Stimulated activated naive B cell treated with anti-CD40 and anti-IgM and Interleukin-4, amounts not matched to agents 10 μg/mL and 1 μg/mL and 100 μg/mL, for 72 hours (primary cell): ENCODE measurements at regions not wholly inside any gene's neighbourhood (a gene's known extent, or its start where the extent isn't known, plus 50 kb on each side); places are given as distances from the start of the nearest gene placed in this dataset.
"Not testable (repeated sequence)": the region's sequence is repeated elsewhere in the genome, so short reads cannot be mapped to it uniquely, and the experiment has no call there.

Source experiments
- ATAC-seq, 2 donors: fragments of 150-1000 bp; cut with Tn5 transposase; replicated peaks; 2 replicates each; pipeline ENCODE4 v1.10.0; 2021; ENCODE audit warnings: moderate library complexity in 1 of 2
- DNase-seq: peaks from one replicate; pipeline ENCODE4 v3.0.0; 2021
- H3K27ac Mint-ChIP-seq: one replicate; pipeline ENCODE4 v1.8.0; 2022; ENCODE audit warnings: mild to moderate bottlenecking, mixed read lengths
- H3K27me3 Mint-ChIP-seq, 2 donors: one replicate each; pipeline ENCODE4 v1.8.0; 2022; ENCODE audit warnings: mixed read lengths in 2 of 2
- H3K36me3 Mint-ChIP-seq, 2 donors: one replicate each; pipeline ENCODE4 v1.8.0; 2022; ENCODE audit warnings: mixed read lengths in 2 of 2, mild to moderate bottlenecking in 1 of 2
- H3K4me1 Mint-ChIP-seq, 2 donors: one replicate each; pipeline ENCODE4 v1.8.0; 2022; ENCODE audit warnings: mixed read lengths in 2 of 2, mild to moderate bottlenecking in 1 of 2
- H3K4me3 Mint-ChIP-seq, 2 donors: one replicate each; pipeline ENCODE4 v1.8.0; 2022; ENCODE audit warnings: mild to moderate bottlenecking in 2 of 2, mixed read lengths in 2 of 2, moderate library complexity in 1 of 2
- H3K9me3 Mint-ChIP-seq, 2 donors: one replicate each; pipeline ENCODE4 v1.8.0; 2022; ENCODE audit warnings: mixed read lengths in 2 of 2, mild to moderate bottlenecking in 1 of 2

GRCh38 chr5:85388770-85389169 lies 1004.1 kb upstream of the EDIL3 start:
- Mint-ChIP-seq H3K4me1 (no peaks in the 10 kb centered on the region), H3K4me3 (no peak overlapping the region), H3K27me3 (no peaks in the 10 kb centered on the region), H3K36me3 (no peaks in the 10 kb centered on the region), H3K27ac (no peak overlapping the region), H3K9me3 (peaks cover 0 to 3% of the 10 kb centered on the region in 2 donors)
- DNase-seq = no peak
- no peak for ATAC-seq

DNA sequence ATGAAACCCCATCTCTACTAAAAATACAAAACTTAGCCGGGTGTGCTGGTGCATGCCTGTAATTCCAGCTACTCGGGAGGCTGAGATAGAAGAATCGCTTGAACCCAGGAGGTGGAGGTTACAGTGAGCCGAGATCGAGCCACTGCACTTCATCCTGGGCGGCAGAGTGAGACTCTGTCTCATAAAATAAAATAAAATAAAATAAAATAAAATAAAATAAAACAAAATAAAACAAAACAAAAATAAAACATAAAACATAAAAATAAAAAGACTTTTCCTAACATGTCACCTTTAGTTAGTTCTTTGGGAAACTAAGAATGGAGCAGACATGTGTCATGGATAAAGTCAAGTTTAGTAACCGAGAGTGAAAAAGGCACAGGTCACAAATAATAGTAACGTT lies 1007.6 kb upstream of the EDIL3 start:
- DNase-seq, H3K4me1 Mint-ChIP-seq, H3K27me3 Mint-ChIP-seq, H3K9me3 Mint-ChIP-seq, H3K36me3 Mint-ChIP-seq, ATAC-seq, H3K4me3 Mint-ChIP-seq, H3K27ac Mint-ChIP-seq: not testable (repeated sequence)

GRCh38 chr5:85395526-85395925 lies 1010.8 kb upstream of the EDIL3 start:
- Mint-ChIP-seq H3K4me1 (no peaks in the 10 kb centered on the region), H3K36me3 (no peaks in the 10 kb centered on the region), H3K4me3 (no peak overlapping the region), H3K27ac (no peak overlapping the region), H3K9me3 (peaks cover 0 to 1% of the 10 kb centered on the region in 2 donors), H3K27me3 (no peaks in the 10 kb centered on the region)
- no peak for DNase-seq
- ATAC-seq = no peak

DNA sequence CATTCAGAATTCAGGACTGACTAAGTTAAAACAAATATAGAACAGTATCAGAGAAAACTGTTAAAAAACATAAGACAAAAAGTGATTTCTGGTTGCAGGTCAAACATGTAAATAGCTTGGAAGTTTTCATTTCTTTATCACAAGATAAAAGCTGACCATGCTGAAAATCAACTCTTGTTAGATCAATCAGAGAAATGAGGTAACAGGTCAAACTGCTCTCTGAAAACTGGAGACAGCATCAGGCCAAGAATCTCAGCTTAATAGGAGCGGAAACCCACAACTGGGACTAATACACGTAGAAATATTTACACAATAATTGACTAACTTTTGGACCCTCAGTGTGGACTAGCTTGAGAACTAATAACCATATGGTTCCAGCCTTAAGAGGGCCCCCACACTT lies 1012.8 kb upstream of the EDIL3 start:
- Mint-ChIP-seq H3K4me3 (no peak overlapping the region), H3K4me1 (no peaks in the 10 kb centered on the region), H3K9me3 (peaks cover 0 to 3% of the 10 kb centered on the region in 2 donors), H3K36me3 (no peaks in the 10 kb centered on the region), H3K27ac (no peak overlapping the region), H3K27me3 (no peaks in the 10 kb centered on the region)
- ATAC-seq (no peak), DNase-seq (no peak)

GRCh38 chr5:85428426-85428934 lies 1043.8 kb upstream of the EDIL3 start:
- H3K4me3 Mint-ChIP-seq = no peak overlapping the region
- DNase-seq (no peak), ATAC-seq (no peak)
- no peaks in the 10 kb centered on the region for H3K36me3 Mint-ChIP-seq
- no peak overlapping the region for H3K27ac Mint-ChIP-seq
- no peaks in the 10 kb centered on the region for H3K27me3 Mint-ChIP-seq
- peaks cover 1 to 2% of the 10 kb centered on the region in 2 donors for H3K9me3 Mint-ChIP-seq
- no peaks in the 10 kb centered on the region for H3K4me1 Mint-ChIP-seq

DNA sequence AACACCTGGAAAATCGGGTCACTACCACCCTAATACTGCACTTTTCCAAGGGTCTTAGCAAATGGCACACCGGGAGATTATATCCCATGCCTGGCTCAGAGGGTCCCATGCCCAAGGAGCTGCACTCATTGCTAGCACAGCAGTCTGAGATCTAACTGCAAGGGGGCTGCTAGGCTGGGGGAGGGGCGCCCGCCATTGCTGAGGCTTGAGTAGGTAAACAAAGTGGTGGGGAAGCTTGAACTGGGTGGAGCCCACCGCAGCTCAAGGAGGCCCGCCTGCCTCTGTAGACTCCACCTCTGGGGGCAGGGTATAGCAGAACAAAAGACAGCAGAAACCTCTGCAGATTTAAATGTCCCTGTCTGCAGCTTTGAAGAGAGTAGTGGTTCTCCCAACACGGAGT lies 1047.0 kb upstream of the EDIL3 start:
- not testable (repeated sequence) for ATAC-seq, H3K4me3 Mint-ChIP-seq, H3K27ac Mint-ChIP-seq, H3K27me3 Mint-ChIP-seq, H3K36me3 Mint-ChIP-seq, H3K4me1 Mint-ChIP-seq, DNase-seq
- H3K9me3 Mint-ChIP-seq = peaks cover 7 to 12% of the 10 kb centered on the region in 2 donors

GRCh38 chr5:85441156-85441555 lies 1056.5 kb upstream of the EDIL3 start:
- Mint-ChIP-seq H3K36me3 (no peaks in the 10 kb centered on the region), H3K27ac (no peak overlapping the region), H3K4me3 (no peak overlapping the region), H3K4me1 (no peaks in the 10 kb centered on the region), H3K9me3 (peaks cover 4 to 5% of the 10 kb centered on the region in 2 donors), H3K27me3 (no peaks in the 10 kb centered on the region)
- DNase-seq (no peak), ATAC-seq (no peak)

DNA sequence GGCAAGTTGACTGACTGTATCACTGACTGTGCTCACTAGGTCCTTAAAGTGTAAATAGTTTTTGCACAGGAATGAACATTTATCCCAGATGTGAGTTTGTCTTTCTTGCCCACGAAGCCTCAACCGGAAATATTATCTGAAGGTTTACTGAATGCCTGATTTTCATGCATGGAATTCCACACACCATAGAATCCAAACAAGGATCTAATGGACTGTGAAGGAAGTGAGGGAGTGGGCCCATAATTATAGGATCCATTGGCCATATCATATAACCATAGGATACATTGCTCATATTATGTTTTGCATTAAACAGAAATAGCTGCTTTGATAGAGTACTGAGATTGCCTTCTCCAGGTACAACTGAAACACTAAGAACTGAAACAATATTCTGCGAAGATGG lies 1057.2 kb upstream of the EDIL3 start:
- H3K27me3 Mint-ChIP-seq = no peaks in the 10 kb centered on the region
- H3K4me1 Mint-ChIP-seq = no peaks in the 10 kb centered on the region
- no peak overlapping the region for H3K4me3 Mint-ChIP-seq
- no peak for ATAC-seq
- H3K9me3 Mint-ChIP-seq = peaks cover 4 to 5% of the 10 kb centered on the region in 2 donors
- no peaks in the 10 kb centered on the region for H3K36me3 Mint-ChIP-seq
- no peak for DNase-seq
- H3K27ac Mint-ChIP-seq = no peak overlapping the region

DNA sequence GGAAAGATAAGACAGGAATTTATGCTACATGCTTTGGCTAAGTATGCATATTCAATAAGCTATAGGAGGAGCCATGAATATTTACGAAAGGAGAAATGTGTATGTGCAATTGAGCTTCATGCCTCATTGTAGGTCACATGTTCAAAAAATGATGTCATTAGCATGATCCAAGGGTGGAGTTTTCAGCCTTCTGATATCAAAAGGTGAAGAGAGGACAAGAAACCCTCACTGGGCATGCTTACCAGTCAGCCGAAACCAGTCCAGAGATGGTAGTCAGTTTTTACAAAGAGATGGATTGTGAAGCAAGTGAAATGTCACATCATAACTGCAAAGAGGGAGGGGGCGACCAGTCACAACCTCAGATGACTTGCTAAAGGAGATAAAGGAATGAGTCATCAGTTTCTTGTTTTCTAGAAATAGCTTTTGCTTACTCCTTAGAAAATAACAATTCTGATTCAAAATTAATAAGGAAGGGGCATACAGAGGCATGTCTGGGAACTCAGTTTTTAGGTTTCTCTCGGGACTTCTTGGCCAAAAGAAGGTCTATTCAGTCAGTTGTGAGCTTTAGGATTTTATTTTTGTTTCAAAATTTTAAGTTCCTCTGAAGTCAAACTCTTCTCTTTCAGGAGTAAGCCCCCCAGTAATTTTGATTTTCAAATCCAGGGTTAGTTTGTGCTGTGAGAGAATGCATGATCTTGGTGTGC lies 1067.8 kb upstream of the EDIL3 start:
- no peaks in the 10 kb centered on the region for H3K27me3 Mint-ChIP-seq
- no peak overlapping the region for H3K4me3 Mint-ChIP-seq
- DNase-seq (no peak), ATAC-seq (no peak)
- H3K4me1 Mint-ChIP-seq = no peaks in the 10 kb centered on the region
- H3K27ac Mint-ChIP-seq = no peak overlapping the region
- no peaks in the 10 kb centered on the region for H3K36me3 Mint-ChIP-seq
- H3K9me3 Mint-ChIP-seq = peaks cover 5 to 6% of the 10 kb centered on the region in 2 donors

- H3K36me3 Mint-ChIP-seq = no peaks in the 10 kb centered on the region
- no peak for DNase-seq
- H3K4me3 Mint-ChIP-seq = no peak overlapping the region
Measured at GRCh38 chr5:85453026-85453349, 1068.3 kb upstream of the EDIL3 start.

DNA sequence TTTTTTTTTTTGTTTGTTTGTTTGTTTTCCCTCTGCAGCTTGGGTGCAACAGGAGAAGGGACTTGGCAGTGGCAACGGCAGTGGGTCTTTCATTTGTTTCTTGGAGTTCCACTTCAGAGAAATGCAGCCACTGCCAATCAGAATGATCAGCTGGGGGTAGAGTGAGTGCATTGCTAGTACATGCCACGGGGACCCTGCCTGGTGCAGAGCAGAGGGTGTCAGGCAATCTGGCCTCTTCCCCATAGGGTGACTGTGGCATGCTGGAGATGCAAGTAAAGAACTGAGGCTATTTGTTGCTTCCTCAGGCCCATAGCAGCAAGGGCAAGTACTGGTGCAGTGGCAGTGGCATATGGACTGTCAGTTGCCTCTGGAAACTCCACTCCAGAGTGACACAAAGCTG lies 1073.6 kb upstream of the EDIL3 start:
- H3K4me3 Mint-ChIP-seq = no peak overlapping the region
- H3K4me1 Mint-ChIP-seq = no peaks in the 10 kb centered on the region
- H3K36me3 Mint-ChIP-seq = no peaks in the 10 kb centered on the region
- H3K27ac Mint-ChIP-seq = no peak overlapping the region
- H3K27me3 Mint-ChIP-seq = no peaks in the 10 kb centered on the region
- ATAC-seq (no peak), DNase-seq (no peak)
- peaks cover 3 to 11% of the 10 kb centered on the region in 2 donors for H3K9me3 Mint-ChIP-seq

More at GRCh38 chr5:85453026-85453349, 1068.3 kb upstream of the EDIL3 start:
- no peak for ATAC-seq
- H3K27ac Mint-ChIP-seq = no peak overlapping the region
- H3K9me3 Mint-ChIP-seq = peaks cover 8% of the 10 kb centered on the region in 2 donors
- H3K27me3 Mint-ChIP-seq = no peaks in the 10 kb centered on the region
- H3K4me1 Mint-ChIP-seq = no peaks in the 10 kb centered on the region

DNA sequence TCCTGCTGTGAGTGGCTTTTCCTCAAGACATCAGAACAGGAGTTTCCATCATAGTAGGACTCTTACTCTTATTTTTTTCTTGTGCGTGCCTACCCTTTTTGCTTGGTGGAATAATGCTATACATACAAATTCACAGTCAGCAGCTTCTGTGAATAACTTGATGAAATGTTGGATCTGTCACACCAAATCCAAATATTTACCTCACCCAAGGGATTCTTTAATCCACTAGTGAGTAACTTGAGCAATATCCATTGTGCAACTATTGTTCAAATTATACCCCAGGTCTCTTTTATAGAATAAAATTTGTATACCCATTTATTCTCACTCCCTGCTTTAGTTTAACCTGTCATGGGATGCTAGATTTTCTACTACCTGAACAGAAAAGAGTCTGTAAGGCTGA lies 1078.3 kb upstream of the EDIL3 start:
- no peak for DNase-seq
- Mint-ChIP-seq H3K27ac (no peak overlapping the region), H3K27me3 (no peaks in the 10 kb centered on the region), H3K36me3 (no peaks in the 10 kb centered on the region), H3K4me1 (no peaks in the 10 kb centered on the region), H3K4me3 (no peak overlapping the region), H3K9me3 (peaks cover 0 to 8% of the 10 kb centered on the region in 2 donors)
- ATAC-seq = no peak

DNA sequence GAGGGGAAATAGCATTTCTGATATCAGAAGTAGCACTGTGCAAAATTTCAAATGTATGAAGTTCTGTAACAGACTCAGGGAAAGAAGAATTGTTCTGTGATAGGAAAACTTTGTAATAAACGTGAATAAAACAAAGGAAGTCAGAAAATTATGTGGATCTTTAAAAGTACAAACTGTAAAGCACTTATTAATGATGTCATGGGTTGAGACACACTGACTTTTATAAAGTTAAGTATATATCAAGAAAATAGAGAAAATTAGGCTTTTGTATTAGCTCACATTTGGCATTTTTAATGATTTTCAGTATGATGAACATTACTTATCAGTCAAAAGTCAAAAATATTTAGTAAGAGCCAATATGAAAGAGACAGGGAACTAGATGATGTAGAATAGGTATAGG lies 1081.7 kb upstream of the EDIL3 start:
- ATAC-seq (no peak), DNase-seq (no peak)
- H3K4me3 Mint-ChIP-seq = no peak overlapping the region
- H3K27ac Mint-ChIP-seq = no peak overlapping the region
- no peaks in the 10 kb centered on the region for H3K4me1 Mint-ChIP-seq
- H3K36me3 Mint-ChIP-seq = no peaks in the 10 kb centered on the region
- H3K9me3 Mint-ChIP-seq = peaks cover 4 to 6% of the 10 kb centered on the region in 2 donors
- no peaks in the 10 kb centered on the region for H3K27me3 Mint-ChIP-seq

DNA sequence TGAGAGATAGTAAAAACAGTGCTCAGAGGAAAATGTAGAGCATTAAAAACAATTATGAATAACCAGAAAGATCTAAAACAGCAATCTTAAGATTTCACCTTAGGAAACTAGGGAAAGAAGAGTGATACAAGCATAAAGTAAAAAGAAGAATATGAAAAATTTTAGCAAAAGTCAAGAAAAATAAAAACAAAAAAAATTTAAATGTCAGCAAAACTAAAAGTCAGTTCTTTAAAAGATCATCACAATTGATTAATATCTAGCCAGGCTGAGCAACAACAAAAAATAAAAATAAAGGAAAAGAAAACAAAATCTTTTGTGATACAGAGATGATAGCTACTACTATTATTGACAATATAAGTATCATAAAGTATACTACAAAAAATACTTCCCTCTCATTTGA lies 1088.1 kb upstream of the EDIL3 start:
- Mint-ChIP-seq H3K9me3 (peaks cover 3 to 4% of the 10 kb centered on the region in 2 donors), H3K27me3 (no peaks in the 10 kb centered on the region), H3K4me3 (no peak overlapping the region), H3K4me1 (no peaks in the 10 kb centered on the region), H3K36me3 (no peaks in the 10 kb centered on the region), H3K27ac (no peak overlapping the region)
- ATAC-seq (no peak), DNase-seq (no peak)

DNA sequence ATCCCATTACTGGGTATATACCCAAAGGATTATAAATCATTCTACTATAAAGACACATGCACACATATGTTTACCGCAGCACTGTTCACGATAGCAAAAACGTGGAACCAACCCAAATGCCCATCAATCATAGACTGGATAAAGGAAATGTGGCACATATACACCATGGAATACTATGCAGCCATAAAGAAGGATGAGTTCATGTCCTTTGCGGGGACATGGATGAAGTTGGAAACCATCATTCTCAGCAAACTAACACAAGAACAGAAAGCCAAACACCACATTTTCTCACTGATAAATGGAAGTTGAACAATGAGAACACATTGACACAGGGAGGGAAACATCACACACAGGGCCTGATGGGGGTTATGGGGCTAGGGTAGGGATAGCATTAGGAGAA lies 1090.5 kb upstream of the EDIL3 start:
- DNase-seq, H3K27me3 Mint-ChIP-seq, H3K4me1 Mint-ChIP-seq, H3K27ac Mint-ChIP-seq, H3K4me3 Mint-ChIP-seq, H3K9me3 Mint-ChIP-seq, H3K36me3 Mint-ChIP-seq, ATAC-seq: not testable (repeated sequence)

DNA sequence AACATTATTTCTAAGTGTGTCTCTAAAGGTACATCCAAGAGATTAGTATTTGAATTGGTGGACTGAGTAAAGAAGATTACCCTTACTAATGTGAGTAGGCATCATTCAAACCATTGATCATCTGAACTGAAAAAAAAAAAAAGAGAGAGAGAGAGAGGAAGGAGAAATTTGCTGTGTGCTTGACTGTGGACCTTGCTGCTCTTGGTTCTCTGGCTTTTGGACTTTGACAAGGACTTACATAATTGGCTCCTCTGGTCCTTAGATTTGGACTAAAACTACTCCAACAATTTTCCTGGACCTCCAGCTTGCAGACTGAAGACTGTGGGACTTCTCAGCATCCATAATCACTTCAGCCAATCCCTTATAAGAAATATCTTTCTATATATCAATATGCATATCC lies 1091.9 kb upstream of the EDIL3 start:
- Mint-ChIP-seq H3K27ac (no peak overlapping the region), H3K36me3 (no peaks in the 10 kb centered on the region), H3K9me3 (no peaks in the 10 kb centered on the region), H3K4me3 (no peak overlapping the region), H3K4me1 (no peaks in the 10 kb centered on the region), H3K27me3 (no peaks in the 10 kb centered on the region)
- DNase-seq = no peak
- ATAC-seq = no peak
